Smooth muscle cell (in vitro differentiated cells): ENCODE measurements at regions not wholly inside any gene's neighbourhood (a gene's known extent, or its start where the extent isn't known, plus 50 kb on each side); places are given as distances from the start of the nearest gene placed in this dataset.

Source experiments
- DNase-seq: peaks from one replicate; lab custom pipeline; 2025; ENCODE audit not compliant: unreplicated experiment; lab: John Stamatoyannopoulos, UW
- H2AFZ ChIP-seq: fragments of 200-600 bp; sonication (generic); 2 replicates; pipeline ENCODE4 v1.6.0; 2016; ENCODE audit warnings: antibody characterized with exemption, low read depth, mild to moderate bottlenecking
- H3F3A ChIP-seq: fragments of 200-600 bp; sonication (generic); 2 replicates; pipeline ENCODE4 v1.6.0; 2017; ENCODE audit warnings: antibody characterized with exemption, low read depth
- H3K27ac ChIP-seq: fragments of 200-600 bp; sonication (generic); 2 replicates; pipeline ENCODE4 v1.5.1; 2016; ENCODE audit warnings: low read depth, mild to moderate bottlenecking
- H3K27me3 ChIP-seq: fragments of 200-600 bp; sonication (generic); 2 replicates; pipeline ENCODE4 v1.6.1; 2016; ENCODE audit warnings: low read depth, mild to moderate bottlenecking
- H3K36me3 ChIP-seq: fragments of 200-600 bp; sonication (generic); 2 replicates; pipeline ENCODE4 v1.5.1; 2016; ENCODE audit warnings: low read depth
- H3K4me1 ChIP-seq: fragments of 200-600 bp; sonication (generic); 2 replicates; pipeline ENCODE4 v1.5.1; 2016; ENCODE audit warnings: low read depth
- H3K4me2 ChIP-seq: fragments of 200-600 bp; sonication (generic); 2 replicates; pipeline ENCODE4 v1.6.0; 2016; ENCODE audit warnings: mild to moderate bottlenecking
- H3K4me3 ChIP-seq: fragments of 200-600 bp; sonication (generic); 2 replicates; pipeline ENCODE4 v1.5.1; 2016; ENCODE audit warnings: mild to moderate bottlenecking
- H3K79me2 ChIP-seq: fragments of 200-600 bp; sonication (generic); 2 replicates; pipeline ENCODE4 v1.6.0; 2016; ENCODE audit warnings: low read depth, mild to moderate bottlenecking
- H3K9ac ChIP-seq: fragments of 200-600 bp; sonication (generic); 2 replicates; pipeline ENCODE4 v1.6.0; 2016; ENCODE audit warnings: low read depth
- H3K9me3 ChIP-seq: fragments of 200-600 bp; sonication (generic); replicated peaks from 2 replicates; pipeline ENCODE4 v1.5.1; 2016; ENCODE audit warnings: low read depth
- H4K20me1 ChIP-seq: fragments of 200-600 bp; sonication (generic); 2 replicates; pipeline ENCODE4 v1.6.0; 2016; ENCODE audit warnings: low read depth
- WGBS: methylation state at CpG from one replicate; pipeline ENCODE4 v1.1.7; 2016; ENCODE audit warnings: low lambda C conversion rate; 5-methylcytosine and 5-hydroxymethylcytosine counted together
- TF ChIP-seq, protein P1 (sequence below): fragments of 200-600 bp; sonication (generic); IDR thresholded peaks from 2 replicates; pipeline ENCODE4 v1.5.1; 2017; ENCODE audit warnings: borderline replicate concordance, mild to moderate bottlenecking, antibody characterized with exemption; ENCODE audit not compliant: insufficient read depth, poor library complexity, severe bottlenecking

DNA sequence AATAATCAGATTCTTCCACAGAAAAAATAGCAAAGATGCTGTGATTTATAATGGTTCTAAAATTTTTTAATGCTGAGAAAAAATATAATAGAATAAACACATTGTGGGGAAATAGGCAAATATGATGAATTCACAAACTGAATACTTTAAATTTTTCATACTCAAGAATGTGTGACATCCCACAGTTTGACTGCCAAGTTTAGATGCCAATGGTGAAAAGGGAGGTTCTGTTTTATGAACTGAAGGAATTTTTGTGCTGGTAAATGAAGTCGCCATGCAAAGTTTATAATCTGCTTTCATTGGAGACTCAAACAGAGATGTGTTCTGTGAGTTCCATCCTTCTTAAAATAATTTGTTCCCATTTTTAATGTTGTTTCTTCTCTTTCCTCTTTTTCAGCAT, 367.5 kb upstream of the ADAMTS16 start:
- no peak overlapping the region for H3K4me3 ChIP-seq
- H3K4me1 ChIP-seq: no peaks in the 10 kb centered on the region
- no peaks in the 10 kb centered on the region for H4K20me1 ChIP-seq
- 88% methylated on average over 1 of the region's 1 CpG for WGBS
- no peaks in the 10 kb centered on the region for H3K79me2 ChIP-seq
- H3K27ac ChIP-seq: no peak overlapping the region
- H3K36me3 ChIP-seq: no peaks in the 10 kb centered on the region
- H3K9me3 ChIP-seq: no peaks in the 10 kb centered on the region
- H3F3A ChIP-seq: no peaks in the 10 kb centered on the region
- no peak for DNase-seq
- H3K27me3 ChIP-seq: no peaks in the 10 kb centered on the region
- no peak overlapping the region for H3K4me2 ChIP-seq
- TF ChIP-seq, protein P1, sequence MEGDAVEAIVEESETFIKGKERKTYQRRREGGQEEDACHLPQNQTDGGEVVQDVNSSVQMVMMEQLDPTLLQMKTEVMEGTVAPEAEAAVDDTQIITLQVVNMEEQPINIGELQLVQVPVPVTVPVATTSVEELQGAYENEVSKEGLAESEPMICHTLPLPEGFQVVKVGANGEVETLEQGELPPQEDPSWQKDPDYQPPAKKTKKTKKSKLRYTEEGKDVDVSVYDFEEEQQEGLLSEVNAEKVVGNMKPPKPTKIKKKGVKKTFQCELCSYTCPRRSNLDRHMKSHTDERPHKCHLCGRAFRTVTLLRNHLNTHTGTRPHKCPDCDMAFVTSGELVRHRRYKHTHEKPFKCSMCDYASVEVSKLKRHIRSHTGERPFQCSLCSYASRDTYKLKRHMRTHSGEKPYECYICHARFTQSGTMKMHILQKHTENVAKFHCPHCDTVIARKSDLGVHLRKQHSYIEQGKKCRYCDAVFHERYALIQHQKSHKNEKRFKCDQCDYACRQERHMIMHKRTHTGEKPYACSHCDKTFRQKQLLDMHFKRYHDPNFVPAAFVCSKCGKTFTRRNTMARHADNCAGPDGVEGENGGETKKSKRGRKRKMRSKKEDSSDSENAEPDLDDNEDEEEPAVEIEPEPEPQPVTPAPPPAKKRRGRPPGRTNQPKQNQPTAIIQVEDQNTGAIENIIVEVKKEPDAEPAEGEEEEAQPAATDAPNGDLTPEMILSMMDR: no peak
- H3K9ac ChIP-seq: no peak overlapping the region
- H2AFZ ChIP-seq: no peak overlapping the region

DNA sequence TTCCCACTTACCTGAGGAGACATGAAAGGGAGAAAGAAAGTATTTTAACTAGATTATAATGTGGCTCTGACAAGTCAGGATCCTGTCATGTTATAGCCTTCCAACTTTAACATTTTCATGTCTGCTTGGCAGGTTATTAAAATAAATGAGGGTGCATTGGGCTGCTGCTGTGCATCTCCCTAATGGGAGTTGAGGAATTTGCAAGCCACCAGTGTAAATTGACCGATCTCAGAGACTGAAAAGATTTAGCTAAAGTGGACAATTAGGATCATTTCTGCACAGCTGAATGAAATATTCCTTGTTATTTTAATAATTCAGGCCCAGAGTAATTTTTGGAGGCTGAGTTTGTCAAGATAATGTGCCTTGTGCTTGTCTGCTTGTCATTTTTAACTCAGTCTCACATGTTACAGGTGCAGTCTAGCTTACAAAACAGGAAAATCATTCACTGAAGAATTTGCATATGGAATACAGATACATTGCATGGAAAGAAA, 366.3 kb upstream of the ADAMTS16 start:
- Histone ChIP-seq H3K27me3 (no peaks in the 10 kb centered on the region), H3K9me3 (no peaks in the 10 kb centered on the region)
- TF ChIP-seq, protein P1: no peak

DNA sequence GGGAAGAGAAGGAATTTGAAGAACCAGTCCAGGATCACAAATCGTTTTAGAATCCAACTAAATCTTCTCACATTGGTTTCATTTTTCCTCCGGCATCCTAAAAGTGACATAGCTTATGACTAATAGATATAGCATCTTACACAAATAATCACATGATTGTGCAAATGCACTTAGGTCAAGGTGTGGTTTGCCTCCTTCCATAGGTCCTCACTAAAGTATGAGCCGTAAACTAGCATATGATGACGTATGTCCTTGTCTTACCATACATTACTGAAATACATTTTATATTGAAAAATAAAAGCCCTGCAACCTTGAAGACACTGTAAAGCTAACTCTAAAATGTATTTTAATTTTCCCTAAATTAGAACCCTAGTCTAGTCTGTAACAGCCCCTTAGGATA, 362.7 kb upstream of the ADAMTS16 start:
- TF ChIP-seq, protein P1: no peak
- no peak for DNase-seq
- H3K27me3 ChIP-seq: no peaks in the 10 kb centered on the region
- no peaks in the 10 kb centered on the region for H4K20me1 ChIP-seq
- H2AFZ ChIP-seq: no peak overlapping the region
- H3K27ac ChIP-seq: no peak overlapping the region
- no peaks in the 10 kb centered on the region for H3K9me3 ChIP-seq
- no peaks in the 10 kb centered on the region for H3K79me2 ChIP-seq
- no peaks in the 10 kb centered on the region for H3K36me3 ChIP-seq
- 86% methylated on average over 4 of the region's 4 CpGs for WGBS
- no peaks in the 10 kb centered on the region for H3K4me1 ChIP-seq
- H3F3A ChIP-seq: no peaks in the 10 kb centered on the region
- no peak overlapping the region for H3K9ac ChIP-seq
- no peak overlapping the region for H3K4me2 ChIP-seq
- H3K4me3 ChIP-seq: no peak overlapping the region

More for the DNA sequence above, 366.3 kb upstream of the ADAMTS16 start:
- Histone ChIP-seq H2AFZ (no peak overlapping the region), H3K9ac (no peak overlapping the region), H4K20me1 (no peaks in the 10 kb centered on the region), H3K27ac (no peak overlapping the region), H3K4me2 (no peak overlapping the region), H3K4me3 (no peak overlapping the region), H3K79me2 (no peaks in the 10 kb centered on the region), H3K4me1 (no peaks in the 10 kb centered on the region), H3F3A (no peaks in the 10 kb centered on the region), H3K36me3 (no peaks in the 10 kb centered on the region)
- 82% methylated on average over 1 of the region's 1 CpG for WGBS
- DNase-seq: no peak

DNA sequence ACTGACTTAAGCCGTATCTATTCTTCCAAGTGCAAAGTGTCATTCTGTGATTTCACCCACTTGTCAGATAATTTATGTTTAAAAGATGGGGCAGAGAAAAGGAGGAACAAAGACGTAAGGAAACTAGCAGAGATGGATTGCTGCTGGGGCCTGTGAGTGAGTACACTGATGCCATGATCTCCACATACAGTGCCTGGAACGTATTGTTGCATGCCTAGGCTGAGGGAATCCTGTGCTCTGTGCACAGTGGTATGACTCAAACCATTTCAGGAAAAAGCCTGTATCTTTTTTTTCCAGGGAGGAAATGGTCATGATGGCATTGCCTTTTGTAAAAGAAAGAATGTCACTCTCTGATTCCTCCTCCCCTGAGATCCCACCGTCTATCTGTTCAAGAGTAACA, 359.5 kb upstream of the ADAMTS16 start:
- Histone ChIP-seq H3K27me3 (no peaks in the 10 kb centered on the region), H3K9me3 (no peaks in the 10 kb centered on the region), H4K20me1 (no peaks in the 10 kb centered on the region), H3K4me3 (no peak overlapping the region), H3K9ac (no peak overlapping the region), H3K79me2 (no peaks in the 10 kb centered on the region), H2AFZ (no peak overlapping the region), H3F3A (no peaks in the 10 kb centered on the region), H3K27ac (no peak overlapping the region), H3K4me2 (no peak overlapping the region), H3K4me1 (no peaks in the 10 kb centered on the region), H3K36me3 (no peaks in the 10 kb centered on the region)
- DNase-seq: no peak
- TF ChIP-seq, protein P1: no peak
- 79% methylated on average over 4 of the region's 4 CpGs for WGBS
